K562 (cell line): ENCODE measurements at regions not wholly inside any gene's neighbourhood (a gene's known extent, or its start where the extent isn't known, plus 50 kb on each side); places are given as distances from the start of the nearest gene placed in this dataset.
"Not testable (repeated sequence)": the region's sequence is repeated elsewhere in the genome, so short reads cannot be mapped to it uniquely, and the experiment has no call there.

Experiments
- ATAC-seq: fragments of 200-7000 bp; cut with Tn5 transposase; 3 replicates; pipeline ENCODE4 v1.9.1; 2020; ENCODE audit warnings: moderate library complexity
- BruUV-seq: library from RNA; stranded (reverse); fragments of 400-500 nt; replicated peaks from 2 replicates; lab custom pipeline; 2021; lab: Mats Ljungman, UMichigan
- CTCF ChIA-PET: fragments of 300-600 bp; formaldehyde crosslinking; extraction: SDS; loops from one replicate; lab custom pipeline; 2021; ENCODE audit warnings: low intra/inter-chr PET ratio; lab: Yijun Ruan, JAX
- POLR2A ChIA-PET: fragments of 300-600, 350-650 bp; sonication (Branson Sonifier 250); formaldehyde crosslinking; extraction: SDS; loops from one replicate; lab custom pipeline; 2021; ENCODE audit warnings: antibody characterized with exemption, inconsistent platforms; lab: Yijun Ruan, JAX
- DNase-seq, 4 experiments: peaks; one replicate each; pipeline versions ENCODE4 v3.0.0 to v3.0.0-alpha.2; 2011 to 2018; ENCODE audit warnings: low spot score in 3 of 4, mixed read lengths in 3 of 4; ENCODE audit errors: extremely low read depth in 1 of 4
- FAIRE-seq: peaks from 2 replicates; lab custom pipeline; 2011; peaks lifted over from hg19 to GRCh38; lab: Jason Lieb, UNC
- H2AFZ ChIP-seq: 2 replicates; pipeline ENCODE4 v1.6.0; 2011; ENCODE audit warnings: low read depth, low read length, control low read depth, inconsistent platforms
- H3K27ac ChIP-seq: fragments of 200-600 bp; 3 replicates; pipeline ENCODE4 v1.8.0; 2011; ENCODE audit warnings: low read depth, mild to moderate bottlenecking, control low read depth, inconsistent platforms, low read length, moderate library complexity, mixed read lengths; ENCODE audit errors: extremely low read depth
- H3K27me3 ChIP-seq, 2 experiments: fragments of 300-600 bp in 1 of 2; 2 replicates in 1 of 2; 3 replicates in 1 of 2; pipeline versions ENCODE4 v1.6.0 to v1.8.0; 2011; ENCODE audit warnings: inconsistent platforms in 2 of 2, low read length in 2 of 2, mild to moderate bottlenecking in 1 of 2, mixed read lengths in 1 of 2, moderate library complexity in 1 of 2; ENCODE audit not compliant: control insufficient read depth in 2 of 2, insufficient read depth in 2 of 2
- H3K36me3 ChIP-seq: fragments of 300-600 bp; 3 replicates; pipeline ENCODE4 v1.8.0; 2011; ENCODE audit warnings: mild to moderate bottlenecking, low read length, inconsistent platforms; ENCODE audit not compliant: control insufficient read depth, insufficient read depth
- H3K4me1 ChIP-seq, 2 experiments: fragments of 200-600 bp in 1 of 2; replicated peaks in 1 of 2; 2 replicates in 1 of 2; 3 replicates in 1 of 2; pipeline versions ENCODE4 v1.5.1 to v1.8.0; 2011; ENCODE audit warnings: inconsistent platforms in 2 of 2, low read length in 2 of 2, mild to moderate bottlenecking in 1 of 2, mixed read lengths in 1 of 2, moderate library complexity in 1 of 2; ENCODE audit not compliant: control insufficient read depth in 2 of 2, insufficient read depth in 2 of 2
- H3K4me2 ChIP-seq: 2 replicates; pipeline ENCODE4 v1.6.1; 2011; ENCODE audit warnings: low read length, control low read depth, inconsistent platforms, mixed read lengths; ENCODE audit not compliant: insufficient read depth
- H3K4me3 ChIP-seq: fragments of 200-600 bp; sonication (generic), shearing (Covaris generic); 2 replicates; pipeline ENCODE4 v1.5.1; 2016; ENCODE audit warnings: control low read depth, inconsistent platforms
- H3K79me2 ChIP-seq: fragments of 200-600 bp; 3 replicates; pipeline ENCODE4 v1.8.0; 2011; ENCODE audit warnings: low read length, inconsistent platforms; ENCODE audit not compliant: control insufficient read depth, insufficient read depth
- H3K9ac ChIP-seq, 2 experiments: 2 replicates each; pipeline versions ENCODE4 v1.6.0 to v1.6.1; 2011; ENCODE audit warnings: low read depth in 2 of 2, low read length in 2 of 2, control low read depth in 1 of 2, inconsistent platforms in 1 of 2, mild to moderate bottlenecking in 1 of 2, mixed read lengths in 1 of 2; ENCODE audit not compliant: insufficient read depth in 1 of 2
- H3K9me1 ChIP-seq: one replicate; pipeline ENCODE4 v1.6.0; 2011; ENCODE audit warnings: inconsistent platforms, mild to moderate bottlenecking, low read length, moderate library complexity; ENCODE audit not compliant: control insufficient read depth, insufficient read depth
- H3K9me3 ChIP-seq: replicated peaks from 2 replicates; pipeline ENCODE4 v1.5.1; 2011; ENCODE audit warnings: low read depth, low read length, inconsistent platforms; ENCODE audit not compliant: control insufficient read depth, insufficient read depth
- H4K20me1 ChIP-seq: replicated peaks from 2 replicates; pipeline ENCODE4 v1.6.1; 2011; ENCODE audit warnings: low read length, inconsistent platforms, mixed read lengths; ENCODE audit not compliant: control insufficient read depth, insufficient read depth
- WGBS: fragments of 100-300 bp; shearing (Covaris generic); methylation state at CpG from one replicate; pipeline ENCODE4 v1.1.6; 2016; ENCODE audit warnings: low coverage, mixed read lengths; ENCODE audit not compliant: insufficient coverage; ENCODE audit errors: missing lambda C conversion rate; 5-methylcytosine and 5-hydroxymethylcytosine counted together
- in situ Hi-C: fragments of 300-500 bp; cut with MboI; formaldehyde crosslinking; loops from 4 replicates; pipeline ENCODE4 v1.15.0; 2018; ENCODE audit warnings: inconsistent platforms, mixed read lengths
- intact Hi-C: fragments of 100-400 bp; cut with micrococcal nuclease; formaldehyde crosslinking; loops from 2 replicates; pipeline ENCODE4 v1.14.2; 2022

GRCh38 chrX:89771639-89772038 is 150.1 kb upstream of the TGIF2LX start:
- CTCF ChIA-PET, H3K27ac ChIP-seq, BruUV-seq, H3K4me3 ChIP-seq, H3K9ac ChIP-seq, in situ Hi-C loops, H3K79me2 ChIP-seq, ATAC-seq, H3K4me2 ChIP-seq, FAIRE-seq, H3K4me1 ChIP-seq, H3K9me1 ChIP-seq, H3K9me3 ChIP-seq, H3K27me3 ChIP-seq, H3K36me3 ChIP-seq, DNase-seq, H4K20me1 ChIP-seq, POLR2A ChIA-PET, intact Hi-C loops, H2AFZ ChIP-seq: not testable (repeated sequence)
- 10% methylated on average over 1 of the region's 3 CpGs for WGBS

GRCh38 chrX:89811440-89811839 is 110.3 kb upstream of the TGIF2LX start:
- H3K27me3 ChIP-seq, FAIRE-seq, H3K4me1 ChIP-seq, H3K9me3 ChIP-seq, POLR2A ChIA-PET, H4K20me1 ChIP-seq, H3K4me3 ChIP-seq, intact Hi-C loops, H3K4me2 ChIP-seq, H3K79me2 ChIP-seq, H3K9me1 ChIP-seq, BruUV-seq, H3K36me3 ChIP-seq, DNase-seq, CTCF ChIA-PET, in situ Hi-C loops, ATAC-seq, H3K27ac ChIP-seq, H3K9ac ChIP-seq, H2AFZ ChIP-seq: not testable (repeated sequence)
- 0% methylated on average over 1 of the region's 3 CpGs for WGBS

- H3K4me1 ChIP-seq, H3K4me2 ChIP-seq, BruUV-seq, DNase-seq, H3K4me3 ChIP-seq, H3K36me3 ChIP-seq, H3K9ac ChIP-seq, H3K9me1 ChIP-seq, H3K27ac ChIP-seq, ATAC-seq, POLR2A ChIA-PET, H2AFZ ChIP-seq, H3K9me3 ChIP-seq, H3K79me2 ChIP-seq, FAIRE-seq, CTCF ChIA-PET, intact Hi-C loops, in situ Hi-C loops, H4K20me1 ChIP-seq, H3K27me3 ChIP-seq: not testable (repeated sequence)
- WGBS = 2% methylated on average over 5 of the region's 6 CpGs
These were observed 82.0 kb upstream of the TGIF2LX start for GRCh38 chrX:89839723-89840122.
